Activated naive CD8-positive, alpha-beta T cell (primary cell): ENCODE measurements at regions not wholly inside any gene's neighbourhood (a gene's known extent, or its start where the extent isn't known, plus 50 kb on each side); places are given as distances from the start of the nearest gene placed in this dataset.

Source experiments
- H3K27ac Mint-ChIP-seq: one replicate; pipeline ENCODE4 v1.8.0; 2021; ENCODE audit warnings: mixed read lengths
- H3K27me3 Mint-ChIP-seq: one replicate; pipeline ENCODE4 v1.8.0; 2021; ENCODE audit warnings: mixed read lengths
- H3K36me3 Mint-ChIP-seq: one replicate; pipeline ENCODE4 v1.8.0; 2021; ENCODE audit warnings: mixed read lengths
- H3K4me1 Mint-ChIP-seq: one replicate; pipeline ENCODE4 v1.8.0; 2021; ENCODE audit warnings: low read depth, mixed read lengths
- H3K4me3 Mint-ChIP-seq: one replicate; pipeline ENCODE4 v1.8.0; 2021; ENCODE audit warnings: mild to moderate bottlenecking, mixed read lengths
- H3K9me3 Mint-ChIP-seq: one replicate; pipeline ENCODE4 v1.8.0; 2021; ENCODE audit warnings: low read depth, mixed read lengths

DNA sequence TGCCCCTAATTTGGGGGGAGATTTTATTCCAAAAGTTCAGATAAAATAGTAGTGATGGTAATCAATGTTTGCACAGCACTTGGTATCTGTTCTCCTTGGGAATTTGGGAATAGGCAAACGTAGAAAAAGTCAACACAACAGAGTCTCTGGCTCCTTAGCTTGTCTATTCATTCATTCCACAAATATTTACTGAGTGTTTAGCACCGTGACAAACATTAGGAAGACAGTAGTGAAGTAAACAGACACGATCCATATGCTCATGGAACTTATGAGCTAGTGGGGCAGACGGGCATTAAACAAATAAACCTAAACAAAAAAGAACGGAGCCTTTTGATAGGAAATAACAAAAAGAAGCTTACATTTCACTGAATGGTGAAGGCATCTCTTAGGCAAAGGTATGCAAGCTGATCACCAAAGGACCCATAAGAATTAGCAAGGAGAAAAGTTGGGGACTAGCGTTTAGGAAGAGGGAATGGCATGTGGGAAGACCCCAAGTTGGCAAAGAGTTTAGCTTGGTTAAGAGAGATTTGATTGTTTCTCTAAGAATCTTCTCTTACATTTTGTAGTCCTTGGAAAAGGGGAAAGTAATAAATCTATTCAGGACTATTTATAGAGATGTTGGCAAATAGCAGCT, 243.9 kb upstream of the NPY start:
- Mint-ChIP-seq H3K36me3 (no peaks in the 10 kb centered on the region), H3K4me3 (no peak overlapping the region), H3K9me3 (no peaks in the 10 kb centered on the region), H3K27ac (no peak overlapping the region), H3K27me3 (peaks cover 4% of the 10 kb centered on the region), H3K4me1 (peaks cover 7% of the 10 kb centered on the region)

DNA sequence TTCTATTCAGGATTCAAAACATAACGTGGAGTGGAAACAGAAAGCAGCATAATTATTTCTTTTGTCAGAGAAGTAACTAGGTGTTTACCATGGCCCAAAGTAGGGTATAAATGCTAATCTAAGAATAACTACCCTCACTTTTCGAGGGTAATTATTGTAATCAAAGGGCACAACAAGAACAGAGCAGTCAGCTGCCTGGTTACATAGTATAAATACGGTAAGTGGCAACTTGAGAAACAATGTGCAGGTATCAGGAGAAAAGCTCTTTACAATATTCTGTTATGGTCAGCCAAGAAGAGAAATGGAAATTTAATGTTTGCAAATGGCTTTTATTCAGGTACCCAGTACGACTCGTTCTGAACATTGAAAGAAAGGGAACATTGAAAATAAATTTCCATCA, 242.0 kb upstream of the NPY start:
- Mint-ChIP-seq H3K27ac (no peak overlapping the region), H3K36me3 (no peaks in the 10 kb centered on the region), H3K27me3 (peaks cover 4% of the 10 kb centered on the region), H3K9me3 (no peaks in the 10 kb centered on the region), H3K4me1 (no peaks in the 10 kb centered on the region), H3K4me3 (no peak overlapping the region)

DNA sequence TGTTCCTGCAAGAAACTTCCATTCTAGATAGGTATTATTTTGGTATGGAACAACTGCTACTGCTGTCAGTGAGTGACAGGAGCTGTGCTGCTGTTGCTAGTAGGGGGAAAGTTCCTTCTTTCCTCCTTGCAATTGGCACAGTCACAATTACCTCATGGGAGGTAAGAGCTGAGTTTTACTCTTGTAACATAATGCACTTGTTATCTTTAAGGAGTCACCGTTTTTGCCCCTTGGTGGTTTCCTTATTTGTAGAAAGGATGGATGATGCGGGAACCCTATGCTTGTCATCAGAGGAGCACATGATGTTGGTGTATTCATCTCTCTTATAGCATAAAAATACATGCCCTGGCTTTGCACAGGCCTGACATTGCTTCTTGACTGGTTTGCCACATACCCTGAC, 234.7 kb upstream of the NPY start:
- Mint-ChIP-seq H3K4me1 (no peaks in the 10 kb centered on the region), H3K4me3 (no peak overlapping the region), H3K9me3 (no peaks in the 10 kb centered on the region), H3K27me3 (peaks cover 7% of the 10 kb centered on the region), H3K36me3 (no peaks in the 10 kb centered on the region), H3K27ac (no peak overlapping the region)

DNA sequence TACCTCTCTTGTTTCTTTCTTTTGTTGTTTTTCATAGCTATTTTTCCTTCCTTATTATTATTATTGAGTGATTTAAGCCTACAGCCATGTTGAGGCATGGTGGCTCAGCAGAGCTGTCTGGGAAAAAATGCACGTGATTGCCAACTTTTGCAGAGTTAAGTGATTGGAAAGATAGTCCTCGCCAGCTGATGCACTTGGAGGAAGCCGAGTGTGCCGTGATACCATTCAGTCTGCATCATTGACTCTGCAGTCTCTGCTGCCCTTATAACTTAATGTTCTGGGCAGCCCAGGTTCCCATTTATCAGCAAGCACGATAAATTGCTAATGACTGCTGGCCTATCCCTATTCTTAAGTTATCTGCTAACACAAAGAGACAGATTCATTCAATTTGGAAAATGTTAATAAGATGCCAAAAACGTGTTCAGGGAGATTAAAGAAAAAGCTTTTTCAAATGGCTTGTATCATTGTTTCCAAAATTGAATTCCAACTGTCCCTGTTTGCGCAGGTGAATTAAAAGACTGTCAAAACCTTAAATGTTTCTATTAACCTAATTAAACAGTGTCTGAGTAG, 232.9 kb upstream of the NPY start:
- Mint-ChIP-seq H3K4me3 (no peak overlapping the region), H3K27ac (no peak overlapping the region), H3K9me3 (no peaks in the 10 kb centered on the region), H3K36me3 (no peaks in the 10 kb centered on the region), H3K27me3 (peaks cover 6% of the 10 kb centered on the region), H3K4me1 (no peaks in the 10 kb centered on the region)

DNA sequence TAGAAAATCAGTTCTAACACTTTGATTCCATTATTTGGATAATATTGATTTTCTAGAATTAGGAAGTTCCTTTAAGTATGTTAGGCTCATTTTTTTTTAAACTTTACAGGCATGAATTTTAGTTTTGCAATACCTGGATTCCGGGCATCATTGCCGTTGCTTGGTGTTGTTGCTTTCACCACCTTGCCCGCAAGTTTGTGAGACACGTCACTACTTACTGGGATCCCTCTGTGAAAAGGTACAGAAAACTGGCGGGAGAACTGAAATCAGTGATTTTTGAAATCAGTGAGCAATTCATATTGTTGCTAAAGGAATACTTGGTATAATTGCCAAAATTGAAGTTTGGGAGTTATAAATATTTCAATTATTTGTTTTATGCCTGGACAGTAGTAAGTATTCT, 232.3 kb upstream of the NPY start:
- H3K27me3 Mint-ChIP-seq, result peaks cover 8% of the 10 kb centered on the region

DNA sequence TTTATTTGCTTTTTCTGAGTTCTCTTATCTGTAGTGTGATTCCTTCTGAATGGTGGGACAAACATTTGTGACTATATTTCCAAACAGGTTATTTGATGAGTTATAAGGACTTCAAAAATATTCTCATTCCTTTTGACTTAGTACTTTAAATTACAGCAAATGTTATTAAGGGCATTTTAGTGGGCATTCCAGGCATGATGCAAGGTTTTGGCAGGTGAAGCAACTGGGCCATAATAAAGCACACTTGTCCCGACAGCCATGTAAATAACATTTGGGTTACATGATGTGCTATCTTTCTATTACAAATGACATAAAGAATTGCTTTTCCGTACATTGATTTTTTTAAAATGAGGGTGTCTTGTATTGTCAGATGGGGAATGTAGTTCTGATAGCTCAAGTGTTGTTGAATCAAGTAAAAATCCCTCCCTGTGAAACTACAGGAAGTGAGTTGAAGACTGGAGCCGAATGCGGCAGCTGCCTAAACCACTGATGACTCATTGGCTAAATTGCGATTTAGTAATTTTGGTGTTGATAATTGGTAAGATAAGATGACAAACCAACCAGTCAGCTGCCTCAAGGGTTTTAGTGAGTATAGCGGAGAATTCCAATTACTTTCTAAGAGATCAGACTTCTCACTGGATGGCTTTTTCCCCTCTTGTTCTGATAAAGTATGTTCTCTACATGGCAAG, 231.3 kb upstream of the NPY start:
- no peak overlapping the region for H3K4me3 Mint-ChIP-seq
- H3K27ac Mint-ChIP-seq, result no peak overlapping the region
- H3K36me3 Mint-ChIP-seq, result no peaks in the 10 kb centered on the region

More for the DNA sequence above, 232.3 kb upstream of the NPY start:
- Mint-ChIP-seq H3K9me3 (no peaks in the 10 kb centered on the region), H3K4me1 (no peaks in the 10 kb centered on the region), H3K4me3 (no peak overlapping the region), H3K27ac (no peak overlapping the region), H3K36me3 (no peaks in the 10 kb centered on the region)

DNA sequence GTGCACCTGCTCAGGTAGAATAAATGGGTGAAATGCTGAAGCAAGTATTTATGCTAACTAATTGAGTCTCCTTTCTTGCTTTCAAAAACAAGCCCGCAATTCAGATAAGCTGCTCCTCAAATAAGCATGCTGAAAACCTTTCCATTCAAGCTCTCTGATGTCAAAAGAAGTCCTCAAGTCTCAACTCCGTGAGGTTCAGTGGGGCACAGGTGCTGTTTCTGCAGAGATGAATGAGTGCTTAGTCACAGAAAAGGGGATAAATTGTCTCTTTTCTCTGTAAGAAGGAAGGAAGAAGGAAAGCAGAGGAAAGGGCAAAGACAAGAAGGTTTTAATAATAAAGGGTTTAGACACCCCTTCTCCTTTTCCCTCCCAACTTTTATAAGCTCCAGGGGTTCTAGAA, 229.8 kb upstream of the NPY start:
- Mint-ChIP-seq H3K4me1 (no peaks in the 10 kb centered on the region), H3K4me3 (no peak overlapping the region), H3K36me3 (no peaks in the 10 kb centered on the region), H3K9me3 (no peaks in the 10 kb centered on the region), H3K27me3 (peaks cover 14% of the 10 kb centered on the region), H3K27ac (no peak overlapping the region)

More for the DNA sequence above, 231.3 kb upstream of the NPY start:
- peaks cover 8% of the 10 kb centered on the region for H3K27me3 Mint-ChIP-seq
- no peaks in the 10 kb centered on the region for H3K9me3 Mint-ChIP-seq
- H3K4me1 Mint-ChIP-seq, result no peaks in the 10 kb centered on the region

DNA sequence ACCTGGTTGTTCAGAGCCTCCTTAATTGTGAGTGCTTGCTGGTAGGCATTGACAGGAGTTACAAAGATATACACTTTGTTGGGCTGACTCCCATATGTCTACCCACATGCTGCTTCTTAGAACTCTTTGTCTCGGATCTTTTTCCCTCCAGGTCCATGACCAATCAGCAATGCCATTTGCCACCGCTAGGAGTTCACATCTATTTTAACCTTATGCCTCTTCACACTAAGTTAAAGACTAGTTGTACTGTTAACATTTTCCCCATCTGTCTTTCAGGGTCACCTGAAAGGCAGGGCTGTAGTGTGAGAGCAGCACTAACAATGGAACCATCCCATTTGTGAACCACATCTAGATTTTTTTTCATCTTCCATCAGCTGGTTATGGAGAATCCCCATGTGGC, 226.7 kb upstream of the NPY start:
- Mint-ChIP-seq H3K4me1 (no peaks in the 10 kb centered on the region), H3K36me3 (no peaks in the 10 kb centered on the region), H3K4me3 (no peak overlapping the region), H3K9me3 (no peaks in the 10 kb centered on the region), H3K27me3 (peaks cover 14% of the 10 kb centered on the region), H3K27ac (no peak overlapping the region)

DNA sequence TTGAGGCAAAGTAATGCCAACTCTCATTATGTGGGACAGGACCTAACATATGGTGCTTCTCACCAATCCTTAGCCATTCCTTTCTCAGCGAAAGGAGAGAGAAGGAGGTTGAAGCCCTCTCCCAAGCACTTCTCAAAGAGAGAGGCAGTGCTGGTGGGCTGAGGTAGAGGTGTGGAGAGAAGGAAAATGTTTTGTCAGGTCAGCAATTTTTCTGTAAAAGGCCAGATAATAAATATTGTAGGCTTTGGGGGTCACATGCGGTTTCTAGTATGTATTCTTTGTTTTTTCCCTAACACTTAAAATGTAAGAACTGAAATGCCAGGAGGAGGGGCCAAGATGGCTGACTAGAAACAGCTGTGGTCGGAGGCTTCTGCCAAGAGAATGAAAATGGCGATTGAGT, 225.0 kb upstream of the NPY start:
- H3K9me3 Mint-ChIP-seq, result no peaks in the 10 kb centered on the region
- no peak overlapping the region for H3K4me3 Mint-ChIP-seq
- H3K27ac Mint-ChIP-seq, result no peak overlapping the region
- H3K4me1 Mint-ChIP-seq, result no peaks in the 10 kb centered on the region
- H3K36me3 Mint-ChIP-seq, result no peaks in the 10 kb centered on the region
- peaks cover 13% of the 10 kb centered on the region for H3K27me3 Mint-ChIP-seq

DNA sequence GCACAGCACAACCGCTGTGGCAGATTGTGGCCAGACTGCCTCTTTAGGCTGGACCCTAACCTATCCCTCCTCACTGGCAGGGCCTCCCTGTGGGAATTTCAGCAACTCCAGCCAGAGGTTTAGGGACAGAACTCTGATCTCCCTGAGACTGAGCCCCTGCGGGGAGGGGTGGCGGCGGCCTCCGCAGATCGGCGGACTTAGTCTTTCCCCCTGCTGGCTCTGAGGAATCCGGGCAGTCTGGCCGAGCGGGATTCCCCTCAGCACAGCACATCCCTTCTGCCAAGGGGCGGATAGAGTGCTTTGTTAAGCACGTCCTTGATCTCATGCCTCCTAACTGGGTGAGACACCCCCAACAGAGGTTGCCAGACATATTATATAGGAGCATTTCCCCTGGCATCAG, 224.2 kb upstream of the NPY start:
- Mint-ChIP-seq H3K4me3 (no peak overlapping the region), H3K4me1 (no peaks in the 10 kb centered on the region), H3K27ac (no peak overlapping the region), H3K36me3 (no peaks in the 10 kb centered on the region), H3K9me3 (no peaks in the 10 kb centered on the region), H3K27me3 (peaks cover 9% of the 10 kb centered on the region)

DNA sequence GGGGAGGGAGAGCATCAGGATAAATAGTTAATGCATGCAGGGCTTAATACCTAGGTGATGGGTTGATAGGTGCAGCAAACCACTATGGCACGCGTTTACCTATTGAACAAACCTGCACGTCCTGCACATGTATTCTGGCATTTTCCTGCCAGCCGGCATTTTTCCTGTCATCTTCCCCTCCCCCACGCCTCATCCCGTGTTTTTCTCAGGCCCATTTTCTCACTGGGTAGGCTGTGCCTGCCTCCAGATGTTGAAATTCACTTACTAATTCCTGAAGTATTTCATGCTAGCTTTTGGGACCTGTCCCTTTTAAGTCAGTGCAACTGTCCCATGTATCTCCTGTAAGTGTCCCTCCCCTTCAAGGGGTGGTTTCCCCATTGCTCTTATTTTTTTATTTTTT, 220.3 kb upstream of the NPY start:
- Mint-ChIP-seq H3K27ac (no peak overlapping the region), H3K36me3 (no peaks in the 10 kb centered on the region), H3K4me1 (no peaks in the 10 kb centered on the region), H3K4me3 (no peak overlapping the region), H3K9me3 (no peaks in the 10 kb centered on the region), H3K27me3 (peaks cover 5% of the 10 kb centered on the region)

DNA sequence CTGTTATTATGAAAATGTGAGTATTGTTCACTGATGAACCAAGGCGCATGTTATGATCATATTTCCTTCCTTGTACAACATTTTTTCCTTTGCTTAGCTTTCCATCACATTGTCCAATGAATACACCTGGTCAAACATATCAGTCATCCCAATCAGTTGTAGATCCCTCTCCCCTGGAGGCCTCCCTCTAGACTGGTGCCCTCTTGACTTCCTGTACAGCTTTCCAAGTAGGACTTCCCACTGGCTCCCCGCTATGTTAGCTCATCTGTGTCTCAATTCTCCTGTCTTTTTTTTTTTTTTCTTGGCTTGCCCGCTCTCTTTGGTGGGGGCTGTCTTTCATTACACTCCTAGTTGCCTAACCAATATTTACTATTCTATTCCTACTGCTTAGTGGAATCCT, 214.2 kb upstream of the NPY start:
- Mint-ChIP-seq H3K27ac (no peak overlapping the region), H3K4me3 (no peak overlapping the region), H3K9me3 (no peaks in the 10 kb centered on the region), H3K27me3 (peaks cover 2% of the 10 kb centered on the region), H3K4me1 (peaks cover under 1% of the 10 kb centered on the region), H3K36me3 (no peaks in the 10 kb centered on the region)

DNA sequence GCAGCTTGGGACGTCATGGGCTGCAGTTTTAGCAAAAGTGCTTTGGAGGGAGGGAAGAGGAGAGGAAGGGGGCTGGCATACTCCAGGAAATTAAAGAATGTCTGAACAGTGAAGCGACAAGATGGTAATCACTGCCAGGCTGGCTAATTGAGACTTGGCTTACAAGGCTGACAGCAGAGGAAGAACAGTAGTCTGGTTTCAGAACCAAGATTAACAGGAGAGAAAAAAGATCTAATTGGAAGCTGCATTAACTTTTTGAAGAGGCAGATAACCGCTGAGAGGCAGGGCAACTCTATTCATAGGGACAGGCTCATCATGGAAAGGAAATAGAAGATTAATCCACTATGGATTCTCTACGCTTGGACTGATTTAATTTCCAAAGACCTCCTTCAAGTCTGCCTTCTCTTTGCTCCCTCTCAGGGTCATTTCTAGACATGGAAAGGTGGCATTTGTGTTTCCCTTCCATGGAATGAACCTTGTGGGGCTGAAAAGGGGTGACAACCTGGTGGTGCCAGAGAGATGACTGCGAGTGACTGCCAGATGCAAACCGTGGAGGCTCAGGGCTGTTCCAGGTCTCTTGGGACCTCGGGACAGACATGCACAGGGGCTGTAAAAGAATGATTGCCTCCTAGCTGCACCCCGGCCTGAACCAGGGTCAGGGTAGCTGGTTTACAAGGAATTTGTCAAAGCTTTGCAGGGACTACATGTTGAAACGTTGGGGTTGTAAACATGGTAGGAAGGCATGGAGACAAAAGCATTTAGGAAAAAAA, 210.2 kb upstream of the NPY start:
- Mint-ChIP-seq H3K27ac (no peak overlapping the region), H3K4me1 (peaks cover 4% of the 10 kb centered on the region), H3K36me3 (no peaks in the 10 kb centered on the region), H3K9me3 (no peaks in the 10 kb centered on the region), H3K4me3 (no peak overlapping the region), H3K27me3 (peaks cover 3% of the 10 kb centered on the region)

DNA sequence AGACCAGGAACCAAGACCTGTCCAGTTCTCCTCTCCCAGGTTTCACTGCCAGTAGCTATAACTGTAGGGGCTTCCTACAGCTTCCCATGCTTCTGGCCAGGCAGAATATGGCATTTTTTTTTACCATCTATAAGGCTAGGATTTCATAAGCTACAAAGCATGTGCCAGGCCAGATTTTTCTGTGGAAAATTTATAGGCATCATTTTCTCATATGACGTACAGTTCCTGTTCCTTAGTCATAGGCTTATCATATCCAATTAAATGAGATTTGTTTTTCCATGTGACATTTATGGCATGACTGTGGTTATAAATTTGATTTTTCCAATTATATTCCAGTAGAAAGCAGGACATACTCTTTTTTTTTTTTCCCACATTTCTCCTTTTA, 208.6 kb upstream of the NPY start:
- peaks cover 3% of the 10 kb centered on the region for H3K27me3 Mint-ChIP-seq
- peaks cover 4% of the 10 kb centered on the region for H3K4me1 Mint-ChIP-seq
- no peak overlapping the region for H3K4me3 Mint-ChIP-seq
- H3K36me3 Mint-ChIP-seq, result no peaks in the 10 kb centered on the region
- H3K9me3 Mint-ChIP-seq, result no peaks in the 10 kb centered on the region
- H3K27ac Mint-ChIP-seq, result no peak overlapping the region

DNA sequence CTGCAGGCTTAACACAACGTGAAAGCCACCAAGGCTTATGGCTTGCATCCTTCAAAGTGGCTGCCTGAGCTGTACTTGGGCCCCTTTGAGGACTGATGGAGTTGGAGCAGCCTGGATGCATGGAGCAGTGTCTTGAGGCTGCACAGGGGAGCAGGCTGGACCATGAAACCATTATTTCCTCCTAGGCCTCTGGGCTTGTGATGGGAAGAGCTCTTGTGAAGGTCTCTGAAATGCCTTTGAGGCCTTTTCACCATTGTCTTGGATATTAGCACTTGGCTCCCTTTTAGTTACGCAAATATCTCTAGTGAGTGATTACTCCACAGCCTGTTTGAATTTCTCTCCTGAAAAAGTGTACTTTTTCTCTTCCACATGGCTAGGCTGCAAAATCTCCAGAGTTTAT, 201.2 kb upstream of the NPY start:
- peaks cover 2% of the 10 kb centered on the region for H3K36me3 Mint-ChIP-seq
- no peaks in the 10 kb centered on the region for H3K4me1 Mint-ChIP-seq
- H3K27ac Mint-ChIP-seq, result no peak overlapping the region
- no peak overlapping the region for H3K4me3 Mint-ChIP-seq
- H3K9me3 Mint-ChIP-seq, result peaks cover 17% of the 10 kb centered on the region
- H3K27me3 Mint-ChIP-seq, result peaks cover 3% of the 10 kb centered on the region
